Endothelial cell of umbilical vein (primary cell): ENCODE measurements at regions not wholly inside any gene's neighbourhood (a gene's known extent, or its start where the extent isn't known, plus 50 kb on each side); places are given as distances from the start of the nearest gene placed in this dataset.

Source experiments
- BruUV-seq: library from RNA; stranded (reverse); fragments of 400-500 nt; replicated peaks from 2 replicates; lab custom pipeline; 2021; lab: Mats Ljungman, UMichigan
- CTCF ChIA-PET: fragments of 300-600, 350-600 bp; sonication (Branson Sonifier 250); formaldehyde crosslinking; loops from one replicate; lab custom pipeline; 2021; ENCODE audit warnings: antibody characterized with exemption, inconsistent platforms; lab: Charles Lee
- POLR2A ChIA-PET: fragments of 300-600, 350-600 bp; sonication (Branson Sonifier 250); formaldehyde crosslinking; loops from one replicate; lab custom pipeline; 2021; ENCODE audit warnings: antibody characterized with exemption, inconsistent platforms; lab: Charles Lee
- DNase-seq: peaks from one replicate; pipeline ENCODE4 v3.0.0-alpha.2; 2011; ENCODE audit warnings: low read depth, low spot score
- FAIRE-seq: peaks from 2 replicates; lab custom pipeline; 2011; peaks lifted over from hg19 to GRCh38; lab: Jason Lieb, UNC
- H2AFZ ChIP-seq: 2 replicates; pipeline ENCODE4 v1.6.0; 2012; ENCODE audit warnings: low read depth, low read length, control low read depth, inconsistent platforms
- H3K27ac ChIP-seq: 2 replicates; pipeline ENCODE4 v1.5.1; 2011; ENCODE audit warnings: low read depth, mild to moderate bottlenecking, control low read depth, low read length, moderate library complexity; ENCODE audit not compliant: insufficient read depth
- H3K27me3 ChIP-seq, 2 experiments: 2 replicates each; pipeline versions ENCODE4 v1.6.0 to v1.6.1; 2011; ENCODE audit warnings: low read length in 2 of 2, mixed read lengths in 1 of 2; ENCODE audit not compliant: control insufficient read depth in 2 of 2, insufficient read depth in 2 of 2
- H3K36me3 ChIP-seq, 2 experiments: 2 replicates in 1 of 2; 3 replicates in 1 of 2; pipeline ENCODE4 v1.5.1; 2011; ENCODE audit warnings: low read length in 2 of 2, mild to moderate bottlenecking in 1 of 2, moderate library complexity in 1 of 2; ENCODE audit not compliant: control insufficient read depth in 2 of 2, insufficient read depth in 2 of 2; ENCODE audit errors: extremely low read depth in 1 of 2
- H3K4me1 ChIP-seq: 3 replicates; pipeline ENCODE4 v1.5.1; 2011; ENCODE audit warnings: mild to moderate bottlenecking, low read length; ENCODE audit not compliant: control insufficient read depth, insufficient read depth; ENCODE audit errors: extremely low read depth
- H3K4me2 ChIP-seq: 2 replicates; pipeline ENCODE4 v1.6.1; 2011; ENCODE audit warnings: low read length, control low read depth, mixed read lengths; ENCODE audit not compliant: insufficient read depth
- H3K4me3 ChIP-seq, 3 experiments: fragments of 200-600 bp in 1 of 3; sonication (generic), shearing (Covaris generic) in 1 of 3; replicated peaks in 1 of 3; 2 replicates each; pipeline ENCODE4 v1.5.1; 2011 to 2016; ENCODE audit warnings: control low read depth in 3 of 3, low read length in 3 of 3, mild to moderate bottlenecking in 2 of 3, inconsistent platforms in 1 of 3, low read depth in 1 of 3, moderate library complexity in 1 of 3; ENCODE audit not compliant: insufficient read depth in 1 of 3
- H3K79me2 ChIP-seq: 2 replicates; pipeline ENCODE4 v1.6.0; 2012; ENCODE audit warnings: low read length, inconsistent platforms; ENCODE audit not compliant: control insufficient read depth, insufficient read depth
- H3K9ac ChIP-seq: replicated peaks from 2 replicates; pipeline ENCODE3; 2011; ENCODE audit warnings: low read length, control low read depth; ENCODE audit not compliant: insufficient read depth; ENCODE audit errors: extremely low read depth
- H3K9me1 ChIP-seq: replicated peaks from 3 replicates; pipeline ENCODE4 v1.6.0; 2011; ENCODE audit warnings: mild to moderate bottlenecking, low read length; ENCODE audit not compliant: control insufficient read depth, insufficient read depth; ENCODE audit errors: extremely low read depth
- H3K9me3 ChIP-seq: replicated peaks from 2 replicates; pipeline ENCODE4 v1.5.1; 2012; ENCODE audit warnings: low read length, inconsistent platforms; ENCODE audit not compliant: control insufficient read depth, insufficient read depth
- H4K20me1 ChIP-seq: replicated peaks from 2 replicates; pipeline ENCODE3; 2011; ENCODE audit warnings: mild to moderate bottlenecking, low read length; ENCODE audit not compliant: control insufficient read depth, insufficient read depth; ENCODE audit errors: extremely low read depth
- EZH2 ChIP-seq: IDR thresholded peaks from 2 replicates; pipeline ENCODE4 v1.6.1; 2012; ENCODE audit warnings: borderline replicate concordance, low read depth, mild to moderate bottlenecking, moderate library complexity, low read length, inconsistent platforms; ENCODE audit not compliant: severe bottlenecking
- FOS ChIP-seq: IDR thresholded peaks from 2 replicates; pipeline ENCODE4 v1.6.1; 2011; ENCODE audit warnings: mild to moderate bottlenecking, low read length, moderate library complexity, borderline replicate concordance; ENCODE audit not compliant: insufficient read depth
- GATA2 ChIP-seq: IDR thresholded peaks from 2 replicates; pipeline ENCODE4 v1.7.0; 2011; ENCODE audit warnings: low read depth, mild to moderate bottlenecking, moderate library complexity, mixed read lengths, low read length; ENCODE audit not compliant: insufficient read length, insufficient read depth
- JUN ChIP-seq: IDR thresholded peaks from 2 replicates; pipeline ENCODE4 v1.6.1; 2011; ENCODE audit warnings: borderline replicate concordance, low read depth; ENCODE audit not compliant: insufficient read length, insufficient read depth
- MYC ChIP-seq: IDR thresholded peaks from one replicate; pipeline ENCODE4 v1.6.1; 2011; ENCODE audit warnings: mild to moderate bottlenecking, low read depth, low read length
- POLR2A ChIP-seq: IDR thresholded peaks from 2 replicates; pipeline ENCODE4 v1.6.1; 2012; ENCODE audit warnings: low read depth, mild to moderate bottlenecking, control low read depth, low read length
- POLR2AphosphoS5 ChIP-seq: IDR thresholded peaks from 2 replicates; pipeline ENCODE4 v1.6.1; 2012; ENCODE audit warnings: low read depth, mild to moderate bottlenecking, control low read depth, low read length, moderate library complexity; ENCODE audit not compliant: insufficient read depth
- dilution Hi-C: fragments of 300-500 bp; cut with MboI; formaldehyde crosslinking; loops from one replicate; pipeline ENCODE4 v1.15.0; 2019; ENCODE audit warnings: low sequenced_read_pairs; ENCODE audit not compliant: extremely low pct_ligation_motif_present
- intact Hi-C: fragments of 100-400 bp; cut with micrococcal nuclease; formaldehyde crosslinking; loops from one replicate; pipeline ENCODE4 v1.10.0; 2022
- TF ChIP-seq, protein P1 (sequence below): IDR thresholded peaks from 2 replicates; pipeline ENCODE4 v1.6.1; 2011; ENCODE audit not compliant: insufficient read depth, insufficient read length
- TF ChIP-seq, protein P2 (sequence below), 2 donors: IDR thresholded peaks; 1 replicate in 1 of 2; 2 replicates in 1 of 2; pipeline ENCODE4 v1.5.1; 2011; ENCODE audit warnings: low read length in 2 of 2, mild to moderate bottlenecking in 2 of 2, moderate library complexity in 2 of 2, control low read depth in 1 of 2, inconsistent platforms in 1 of 2, low read depth in 1 of 2; ENCODE audit not compliant: insufficient read depth in 1 of 2; ENCODE audit errors: extremely low read depth in 1 of 2

DNA sequence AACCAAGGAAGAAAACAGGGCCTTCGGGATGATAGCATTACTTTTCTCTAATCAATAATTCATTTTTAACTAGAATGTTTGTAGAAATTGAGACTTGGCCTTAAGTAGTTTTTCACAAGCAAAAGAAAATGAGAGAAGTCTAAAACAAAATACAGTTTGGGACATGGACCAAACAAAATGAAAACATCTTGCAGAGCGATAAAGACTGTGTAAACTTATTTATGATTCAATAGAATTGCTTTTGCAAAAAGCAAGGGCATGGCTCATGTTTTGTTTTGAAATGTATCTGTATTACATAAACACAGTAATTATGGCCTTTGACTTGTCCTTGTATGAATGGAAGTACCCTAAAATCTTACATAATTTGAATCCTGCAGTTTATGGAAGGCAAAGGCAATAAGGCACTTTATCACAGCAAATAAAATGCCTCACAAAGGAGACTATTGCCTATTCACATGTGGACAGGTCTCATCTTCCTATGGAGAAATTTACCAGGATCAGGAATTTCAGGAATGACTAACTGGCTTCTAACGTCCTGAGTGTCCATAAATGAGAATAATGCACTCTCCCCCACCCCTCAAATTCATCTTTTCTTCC, 295.2 kb downstream of the PTEN start:
- TF ChIP-seq, protein P1, sequence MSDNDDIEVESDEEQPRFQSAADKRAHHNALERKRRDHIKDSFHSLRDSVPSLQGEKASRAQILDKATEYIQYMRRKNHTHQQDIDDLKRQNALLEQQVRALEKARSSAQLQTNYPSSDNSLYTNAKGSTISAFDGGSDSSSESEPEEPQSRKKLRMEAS = no peak
- TF ChIP-seq JUN (no peak), FOS (no peak), EZH2 (no peak), MYC (no peak), POLR2AphosphoS5 (no peak), POLR2A (no peak), GATA2 (no peak)
- TF ChIP-seq, protein P2, sequence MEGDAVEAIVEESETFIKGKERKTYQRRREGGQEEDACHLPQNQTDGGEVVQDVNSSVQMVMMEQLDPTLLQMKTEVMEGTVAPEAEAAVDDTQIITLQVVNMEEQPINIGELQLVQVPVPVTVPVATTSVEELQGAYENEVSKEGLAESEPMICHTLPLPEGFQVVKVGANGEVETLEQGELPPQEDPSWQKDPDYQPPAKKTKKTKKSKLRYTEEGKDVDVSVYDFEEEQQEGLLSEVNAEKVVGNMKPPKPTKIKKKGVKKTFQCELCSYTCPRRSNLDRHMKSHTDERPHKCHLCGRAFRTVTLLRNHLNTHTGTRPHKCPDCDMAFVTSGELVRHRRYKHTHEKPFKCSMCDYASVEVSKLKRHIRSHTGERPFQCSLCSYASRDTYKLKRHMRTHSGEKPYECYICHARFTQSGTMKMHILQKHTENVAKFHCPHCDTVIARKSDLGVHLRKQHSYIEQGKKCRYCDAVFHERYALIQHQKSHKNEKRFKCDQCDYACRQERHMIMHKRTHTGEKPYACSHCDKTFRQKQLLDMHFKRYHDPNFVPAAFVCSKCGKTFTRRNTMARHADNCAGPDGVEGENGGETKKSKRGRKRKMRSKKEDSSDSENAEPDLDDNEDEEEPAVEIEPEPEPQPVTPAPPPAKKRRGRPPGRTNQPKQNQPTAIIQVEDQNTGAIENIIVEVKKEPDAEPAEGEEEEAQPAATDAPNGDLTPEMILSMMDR (IDR thresholded peaks at IDR 0.05; ENCODE audit: extremely low read depth in 1 of 2, insufficient read depth in 1 of 2, low read depth in 1 of 2, low read length in 2 of 2) = no peak
- Histone ChIP-seq H3K9ac (no peak overlapping the region), H3K9me1 (no peaks in the 10 kb centered on the region), H3K27me3 (no peaks in the 10 kb centered on the region), H2AFZ (peak overlapping the region; percentile 89), H3K4me3 (no peak overlapping the region), H4K20me1 (no peaks in the 10 kb centered on the region), H3K4me1 (peaks cover 44% of the 10 kb centered on the region), H3K27ac (peak overlapping the region; percentile 48), H3K36me3 (no peaks in the 10 kb centered on the region), H3K9me3 (no peaks in the 10 kb centered on the region), H3K79me2 (no peaks in the 10 kb centered on the region), H3K4me2 (no peak overlapping the region)
- peak; percentile 5 for DNase-seq
- ChIA-PET CTCF (interaction anchor here (0.6 to 1.0 kb wide), 3 partner anchors 9 to 297 kb away, joined by 3 read pairs; no protein-coding TSS in a partner anchor), POLR2A (no interaction called here)
- dilution Hi-C loops = no loop called here
- no TSS peak for BruUV-seq
- intact Hi-C loops = loop anchor here (10.0 kb wide), 1 partner anchor 726 kb away; the partner anchor contains the start of gene STAMBPL1
- FAIRE-seq = peak; percentile 4
